ENCODE measurements at regions not wholly inside any gene's neighbourhood (a gene's known extent, or its start where the extent isn't known, plus 50 kb on each side); places are given as distances from the start of the nearest gene placed in this dataset.

GRCh38 chr6:21952367-21952766, 344.5 kb downstream of the PRL start:
- Histone ChIP-seq H3K27me3 (replicated peaks; ENCODE audit: control insufficient read depth, insufficient read depth, low read length) (no peaks in the 10 kb centered on the region), H3K4me3 (replicated peaks; ENCODE audit: low read depth, low read length) (no peak overlapping the region), H3K36me3 (ENCODE audit: control insufficient read depth, insufficient read depth, low read length) (no peaks in the 10 kb centered on the region)
- TF ChIP-seq, protein P1, sequence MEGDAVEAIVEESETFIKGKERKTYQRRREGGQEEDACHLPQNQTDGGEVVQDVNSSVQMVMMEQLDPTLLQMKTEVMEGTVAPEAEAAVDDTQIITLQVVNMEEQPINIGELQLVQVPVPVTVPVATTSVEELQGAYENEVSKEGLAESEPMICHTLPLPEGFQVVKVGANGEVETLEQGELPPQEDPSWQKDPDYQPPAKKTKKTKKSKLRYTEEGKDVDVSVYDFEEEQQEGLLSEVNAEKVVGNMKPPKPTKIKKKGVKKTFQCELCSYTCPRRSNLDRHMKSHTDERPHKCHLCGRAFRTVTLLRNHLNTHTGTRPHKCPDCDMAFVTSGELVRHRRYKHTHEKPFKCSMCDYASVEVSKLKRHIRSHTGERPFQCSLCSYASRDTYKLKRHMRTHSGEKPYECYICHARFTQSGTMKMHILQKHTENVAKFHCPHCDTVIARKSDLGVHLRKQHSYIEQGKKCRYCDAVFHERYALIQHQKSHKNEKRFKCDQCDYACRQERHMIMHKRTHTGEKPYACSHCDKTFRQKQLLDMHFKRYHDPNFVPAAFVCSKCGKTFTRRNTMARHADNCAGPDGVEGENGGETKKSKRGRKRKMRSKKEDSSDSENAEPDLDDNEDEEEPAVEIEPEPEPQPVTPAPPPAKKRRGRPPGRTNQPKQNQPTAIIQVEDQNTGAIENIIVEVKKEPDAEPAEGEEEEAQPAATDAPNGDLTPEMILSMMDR (IDR thresholded peaks at IDR 0.05; ENCODE audit: insufficient read depth, low read length, poor library complexity, severe bottlenecking), result no peak
- DNase-seq (ENCODE audit: extremely low read depth, insufficient read length), result no peak

DNA sequence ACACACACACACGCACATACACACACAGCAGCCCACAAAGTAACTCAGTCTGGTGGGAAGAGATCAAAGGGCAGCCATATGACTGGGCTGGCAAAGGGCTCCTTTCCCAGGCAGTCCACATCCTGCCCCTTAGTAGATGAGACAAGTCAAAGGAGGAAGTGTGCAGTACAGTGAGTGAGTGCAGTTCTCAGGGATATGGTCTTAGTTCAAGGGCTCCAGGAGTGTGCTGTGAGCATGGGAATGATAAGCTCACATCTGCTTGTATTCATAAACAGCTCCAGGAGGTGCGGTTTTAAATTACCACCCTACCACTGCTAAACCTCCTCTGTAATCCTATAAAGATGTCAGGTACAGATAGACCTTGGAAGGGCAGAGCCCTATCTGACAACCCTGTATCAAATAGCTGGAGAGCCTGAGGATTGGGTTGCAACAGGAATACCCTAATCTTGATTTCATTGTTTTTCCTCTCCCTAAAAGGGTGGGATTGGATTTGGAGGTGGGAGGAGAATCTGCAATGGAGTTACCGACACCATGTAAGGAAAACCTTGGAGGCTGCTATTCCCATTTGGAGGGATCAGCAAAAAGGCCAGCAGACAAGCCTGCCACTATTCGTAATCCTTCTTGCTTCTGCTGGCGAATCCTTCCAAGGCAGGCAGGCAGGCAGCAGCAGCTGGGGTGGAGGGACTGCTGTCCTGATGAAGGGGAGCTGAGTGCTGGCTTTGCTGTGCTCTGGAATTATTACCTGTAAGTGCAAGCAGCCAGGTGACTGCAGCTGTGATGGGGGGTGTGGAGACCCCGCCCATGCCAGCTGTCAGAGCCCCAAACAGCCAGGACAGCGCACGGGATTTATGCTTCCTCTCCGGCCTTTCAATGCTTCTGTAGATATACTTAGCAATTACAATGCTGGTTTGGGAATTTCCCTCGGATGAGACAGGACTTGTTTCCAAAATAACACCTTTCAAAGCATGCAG, 342.7 kb downstream of the PRL start:
- TF ChIP-seq, protein P1 (IDR thresholded peaks at IDR 0.05; ENCODE audit: insufficient read depth, low read length, poor library complexity, severe bottlenecking), result no peak
- no peak for DNase-seq (ENCODE audit: extremely low read depth, insufficient read length)
- H3K36me3 ChIP-seq (ENCODE audit: control insufficient read depth, insufficient read depth, low read length), result no peaks in the 10 kb centered on the region
- no peak overlapping the region for H3K4me3 ChIP-seq (replicated peaks; ENCODE audit: low read depth, low read length)
- no peaks in the 10 kb centered on the region for H3K27me3 ChIP-seq (replicated peaks; ENCODE audit: control insufficient read depth, insufficient read depth, low read length)

DNA sequence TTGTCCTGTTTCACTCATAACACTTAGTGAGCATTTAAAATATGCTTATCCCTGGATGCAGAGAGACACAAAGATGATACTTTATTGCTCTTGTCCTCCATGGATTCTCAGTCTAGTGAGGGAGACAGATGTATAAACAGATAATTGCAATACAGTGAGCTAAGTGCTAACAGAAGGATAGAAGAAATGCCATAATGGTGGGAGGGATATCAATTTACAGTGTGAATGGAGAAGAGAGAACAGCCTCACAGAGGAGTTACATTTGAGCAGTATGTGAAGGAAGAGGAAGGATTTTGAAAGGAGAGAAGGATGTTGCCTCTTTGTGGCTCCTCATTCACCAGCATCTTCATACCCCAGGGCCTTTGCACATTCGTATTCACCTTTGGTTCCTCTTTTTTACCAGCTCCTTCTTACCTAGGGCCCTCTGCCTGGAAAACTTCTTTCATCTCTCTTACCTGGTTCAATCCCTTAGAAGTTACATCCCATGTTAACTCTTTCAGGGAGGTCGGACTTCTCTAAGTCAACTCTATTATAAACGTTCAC, 341.7 kb downstream of the PRL start:
- TF ChIP-seq, protein P1 (IDR thresholded peaks at IDR 0.05; ENCODE audit: insufficient read depth, low read length, poor library complexity, severe bottlenecking), result no peak
- H3K4me3 ChIP-seq (replicated peaks; ENCODE audit: low read depth, low read length), result no peak overlapping the region
- no peak for DNase-seq (ENCODE audit: extremely low read depth, insufficient read length)
- no peaks in the 10 kb centered on the region for H3K27me3 ChIP-seq (replicated peaks; ENCODE audit: control insufficient read depth, insufficient read depth, low read length)
- H3K36me3 ChIP-seq (ENCODE audit: control insufficient read depth, insufficient read depth, low read length), result no peaks in the 10 kb centered on the region

GRCh38 chr6:21955951-21956350, 340.9 kb downstream of the PRL start:
- TF ChIP-seq, protein P1 (IDR thresholded peaks at IDR 0.05; ENCODE audit: insufficient read depth, low read length, poor library complexity, severe bottlenecking), result no peak
- H3K36me3 ChIP-seq (ENCODE audit: control insufficient read depth, insufficient read depth, low read length), result no peaks in the 10 kb centered on the region

GRCh38 chr6:21958428-21958827, 338.4 kb downstream of the PRL start:
- no peaks in the 10 kb centered on the region for H3K36me3 ChIP-seq (ENCODE audit: control insufficient read depth, insufficient read depth, low read length)
- H3K4me3 ChIP-seq (replicated peaks; ENCODE audit: low read depth, low read length), result no peak overlapping the region
- no peak for DNase-seq (ENCODE audit: extremely low read depth, insufficient read length)
- TF ChIP-seq, protein P1 (IDR thresholded peaks at IDR 0.05; ENCODE audit: insufficient read depth, low read length, poor library complexity, severe bottlenecking), result no peak
- H3K27me3 ChIP-seq (replicated peaks; ENCODE audit: control insufficient read depth, insufficient read depth, low read length), result no peaks in the 10 kb centered on the region

More at GRCh38 chr6:21955951-21956350, 340.9 kb downstream of the PRL start:
- no peaks in the 10 kb centered on the region for H3K27me3 ChIP-seq (replicated peaks; ENCODE audit: control insufficient read depth, insufficient read depth, low read length)
- DNase-seq (ENCODE audit: extremely low read depth, insufficient read length), result no peak
- no peak overlapping the region for H3K4me3 ChIP-seq (replicated peaks; ENCODE audit: low read depth, low read length)

Data from GM06990 (cell line).